ENCODE measurements at regions not wholly inside any gene's neighbourhood (a gene's known extent, or its start where the extent isn't known, plus 50 kb on each side); places are given as distances from the start of the nearest gene placed in this dataset.

DNA sequence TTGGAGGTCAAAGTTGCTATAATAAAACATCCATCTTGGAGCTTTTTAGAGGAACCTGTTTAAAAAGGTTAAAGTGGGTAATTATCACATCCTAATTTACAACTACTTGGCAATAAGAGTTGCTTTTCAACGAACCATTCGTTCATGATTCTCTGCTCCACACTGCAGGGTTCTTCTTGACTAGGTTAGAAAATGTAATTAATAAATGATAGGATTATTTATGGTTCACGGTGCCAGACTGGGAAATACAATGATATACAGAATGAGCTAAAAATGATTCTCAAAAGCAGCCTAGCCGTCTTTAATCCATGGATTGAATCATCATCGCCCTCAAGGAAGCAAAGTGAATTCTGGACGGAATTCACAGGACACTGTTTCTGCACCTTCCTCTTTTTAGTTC lies 291.2 kb downstream of the TEX29 start:
- Mint-ChIP-seq H3K4me3 (no peak overlapping the region), H3K27ac (no peak overlapping the region), H3K27me3 (peaks cover 3 to 6% of the 10 kb centered on the region in 2 donors), H3K4me1 (no peaks in the 10 kb centered on the region), H3K36me3 (no peaks in the 10 kb centered on the region), H3K9me3 (no peaks in the 10 kb centered on the region)
- DNase-seq = no peak
- POLR2A ChIA-PET = no interaction called here
- no peaks in the 10 kb centered on the region for H3K36me3 ChIP-seq (ENCODE audit: control insufficient read depth in 2 of 2, extremely low read depth in 1 of 2, insufficient read depth in 1 of 2, low read length in 1 of 2)
- no peak for ATAC-seq (replicated peaks in 1 of 4)
- no peak overlapping the region for H3K4me3 ChIP-seq (ENCODE audit: control insufficient read depth in 1 of 2, extremely low read depth in 1 of 2, low read length in 1 of 2)
- H3K9me3 ChIP-seq = no peaks in the 10 kb centered on the region
- WGBS (ENCODE audit: insufficient coverage) = 90% methylated on average over 3 of the region's 6 CpGs
- CTCF ChIA-PET = no interaction called here
- H3K4me1 ChIP-seq (ENCODE audit: control insufficient read depth in 1 of 2, extremely low read depth in 1 of 2, insufficient read depth in 2 of 2, low read length in 2 of 2) = no peaks in the 10 kb centered on the region
- H3K27ac ChIP-seq (ENCODE audit: low read length) = no peak overlapping the region
- peaks cover 0 to 5% of the 10 kb centered on the region in 2 experiments for H3K27me3 ChIP-seq (replicated peaks in 1 of 2; ENCODE audit: control insufficient read depth in 2 of 2, extremely low read depth in 1 of 2, insufficient read depth in 2 of 2, low read length in 1 of 2)

- 96% methylated on average over 10 of the region's 10 CpGs for WGBS (ENCODE audit: insufficient coverage)
- H3K27me3 Mint-ChIP-seq = peaks cover 3 to 4% of the 10 kb centered on the region in 2 donors
These were observed 292.4 kb downstream of the TEX29 start for GRCh38 chr13:111612886-111613285.

GRCh38 chr13:111614009-111614408 lies 293.6 kb downstream of the TEX29 start:
- DNase-seq (peak in 1 of 35 experiments; percentile 4), ATAC-seq (replicated peaks in 1 of 4) (no peak)
- Histone ChIP-seq H3K27me3 (replicated peaks in 1 of 2; ENCODE audit: control insufficient read depth in 2 of 2, extremely low read depth in 1 of 2, insufficient read depth in 2 of 2, low read length in 1 of 2) (peaks cover 0 to 5% of the 10 kb centered on the region in 2 experiments), H3K4me1 (ENCODE audit: control insufficient read depth in 1 of 2, extremely low read depth in 1 of 2, insufficient read depth in 2 of 2, low read length in 2 of 2) (no peaks in the 10 kb centered on the region), H3K27ac (ENCODE audit: low read length) (no peak overlapping the region), H3K9me3 (no peaks in the 10 kb centered on the region), H3K36me3 (ENCODE audit: control insufficient read depth in 2 of 2, extremely low read depth in 1 of 2, insufficient read depth in 1 of 2, low read length in 1 of 2) (no peaks in the 10 kb centered on the region), H3K4me3 (ENCODE audit: control insufficient read depth in 1 of 2, extremely low read depth in 1 of 2, low read length in 1 of 2) (no peak overlapping the region)
- Mint-ChIP-seq H3K4me3 (no peak overlapping the region), H3K36me3 (no peaks in the 10 kb centered on the region), H3K9me3 (no peaks in the 10 kb centered on the region), H3K4me1 (no peaks in the 10 kb centered on the region), H3K27ac (no peak overlapping the region), H3K27me3 (no peaks in the 10 kb centered on the region)
- ChIA-PET POLR2A (no interaction called here), CTCF (no interaction called here)
- 86% methylated on average over 7 of the region's 7 CpGs for WGBS (ENCODE audit: insufficient coverage)

More at GRCh38 chr13:111612886-111613285, 292.4 kb downstream of the TEX29 start:
- no peaks in the 10 kb centered on the region for H3K9me3 ChIP-seq
- Mint-ChIP-seq H3K36me3 (no peaks in the 10 kb centered on the region), H3K4me1 (no peaks in the 10 kb centered on the region), H3K9me3 (no peaks in the 10 kb centered on the region), H3K4me3 (no peak overlapping the region), H3K27ac (no peak overlapping the region)
- ChIA-PET POLR2A (no interaction called here), CTCF (no interaction called here)
- peaks cover 0 to 5% of the 10 kb centered on the region in 2 experiments for H3K27me3 ChIP-seq (replicated peaks in 1 of 2; ENCODE audit: control insufficient read depth in 2 of 2, extremely low read depth in 1 of 2, insufficient read depth in 2 of 2, low read length in 1 of 2)
- H3K4me1 ChIP-seq (ENCODE audit: control insufficient read depth in 1 of 2, extremely low read depth in 1 of 2, insufficient read depth in 2 of 2, low read length in 2 of 2) = no peaks in the 10 kb centered on the region
- H3K4me3 ChIP-seq (ENCODE audit: control insufficient read depth in 1 of 2, extremely low read depth in 1 of 2, low read length in 1 of 2) = no peak overlapping the region
- ATAC-seq (replicated peaks in 1 of 4) (no peak), DNase-seq (no peak)
- no peaks in the 10 kb centered on the region for H3K36me3 ChIP-seq (ENCODE audit: control insufficient read depth in 2 of 2, extremely low read depth in 1 of 2, insufficient read depth in 1 of 2, low read length in 1 of 2)
- no peak overlapping the region for H3K27ac ChIP-seq (ENCODE audit: low read length)

DNA sequence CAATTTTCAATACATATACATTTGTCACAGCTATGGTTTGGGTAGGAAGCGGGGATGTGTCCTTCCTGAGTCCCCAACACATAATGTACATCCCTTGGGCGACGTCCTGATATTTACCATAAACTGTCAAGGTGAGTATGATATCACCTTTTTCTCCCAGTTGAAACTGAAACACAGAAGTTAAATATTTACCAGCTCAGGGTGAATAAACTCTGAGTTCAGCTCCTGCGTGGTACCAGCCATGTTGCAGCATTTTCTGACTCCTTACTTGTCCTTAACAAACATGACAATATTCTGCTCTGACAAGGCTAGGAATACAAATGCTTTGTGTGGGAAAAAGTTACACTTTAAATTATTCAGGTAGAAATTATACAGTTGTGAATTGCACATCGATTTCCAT lies 294.2 kb downstream of the TEX29 start:
- Histone ChIP-seq H3K4me1 (ENCODE audit: control insufficient read depth in 1 of 2, extremely low read depth in 1 of 2, insufficient read depth in 2 of 2, low read length in 2 of 2) (no peaks in the 10 kb centered on the region), H3K27ac (ENCODE audit: low read length) (no peak overlapping the region), H3K36me3 (ENCODE audit: control insufficient read depth in 2 of 2, extremely low read depth in 1 of 2, insufficient read depth in 1 of 2, low read length in 1 of 2) (no peaks in the 10 kb centered on the region), H3K27me3 (replicated peaks in 1 of 2; ENCODE audit: control insufficient read depth in 2 of 2, extremely low read depth in 1 of 2, insufficient read depth in 2 of 2, low read length in 1 of 2) (peaks cover 0 to 5% of the 10 kb centered on the region in 2 experiments), H3K9me3 (no peaks in the 10 kb centered on the region), H3K4me3 (ENCODE audit: control insufficient read depth in 1 of 2, extremely low read depth in 1 of 2, low read length in 1 of 2) (no peak overlapping the region)
- Mint-ChIP-seq H3K27me3 (no peaks in the 10 kb centered on the region), H3K9me3 (no peaks in the 10 kb centered on the region), H3K4me1 (no peaks in the 10 kb centered on the region), H3K27ac (no peak overlapping the region), H3K36me3 (no peaks in the 10 kb centered on the region), H3K4me3 (no peak overlapping the region)
- POLR2A ChIA-PET = no interaction called here
- ATAC-seq (replicated peaks in 1 of 4) (no peak), DNase-seq (no peak)
- no CpG with 5 or more reads among the region's 5 CpGs for WGBS (ENCODE audit: insufficient coverage)
- CTCF ChIA-PET = no interaction called here

GRCh38 chr13:111616203-111616602 lies 295.8 kb downstream of the TEX29 start:
- H3K36me3 ChIP-seq (ENCODE audit: control insufficient read depth in 2 of 2, extremely low read depth in 1 of 2, insufficient read depth in 1 of 2, low read length in 1 of 2) = no peaks in the 10 kb centered on the region
- ChIA-PET CTCF (no interaction called here), POLR2A (no interaction called here)
- peaks cover 0 to 8% of the 10 kb centered on the region in 2 experiments for H3K27me3 ChIP-seq (replicated peaks in 1 of 2; ENCODE audit: control insufficient read depth in 2 of 2, extremely low read depth in 1 of 2, insufficient read depth in 2 of 2, low read length in 1 of 2)
- ATAC-seq (replicated peaks in 1 of 4) = no peak
- no peaks in the 10 kb centered on the region for H3K27me3 Mint-ChIP-seq
- no peak overlapping the region for H3K4me3 ChIP-seq (ENCODE audit: control insufficient read depth in 1 of 2, extremely low read depth in 1 of 2, low read length in 1 of 2)
- no peak overlapping the region for H3K27ac Mint-ChIP-seq
- no peak overlapping the region for H3K27ac ChIP-seq (ENCODE audit: low read length)
- no peaks in the 10 kb centered on the region for H3K9me3 Mint-ChIP-seq
- H3K4me1 ChIP-seq (ENCODE audit: control insufficient read depth in 1 of 2, extremely low read depth in 1 of 2, insufficient read depth in 2 of 2, low read length in 2 of 2) = no peaks in the 10 kb centered on the region
- 93% methylated on average over 6 of the region's 11 CpGs for WGBS (ENCODE audit: insufficient coverage)
- H3K36me3 Mint-ChIP-seq = no peaks in the 10 kb centered on the region
- no peak for DNase-seq
- no peaks in the 10 kb centered on the region for H3K9me3 ChIP-seq
- H3K4me1 Mint-ChIP-seq = no peaks in the 10 kb centered on the region
- H3K4me3 Mint-ChIP-seq = no peak overlapping the region

GRCh38 chr13:111620166-111620565 lies 299.7 kb downstream of the TEX29 start:
- Histone ChIP-seq H3K9me3 (no peaks in the 10 kb centered on the region), H3K36me3 (ENCODE audit: control insufficient read depth in 2 of 2, extremely low read depth in 1 of 2, insufficient read depth in 1 of 2, low read length in 1 of 2) (no peaks in the 10 kb centered on the region), H3K27me3 (replicated peaks in 1 of 2; ENCODE audit: control insufficient read depth in 2 of 2, extremely low read depth in 1 of 2, insufficient read depth in 2 of 2, low read length in 1 of 2) (peaks cover 0 to 3% of the 10 kb centered on the region in 2 experiments), H3K4me3 (ENCODE audit: control insufficient read depth in 1 of 2, extremely low read depth in 1 of 2, low read length in 1 of 2) (no peak overlapping the region), H3K27ac (ENCODE audit: low read length) (no peak overlapping the region), H3K4me1 (ENCODE audit: control insufficient read depth in 1 of 2, extremely low read depth in 1 of 2, insufficient read depth in 2 of 2, low read length in 2 of 2) (no peaks in the 10 kb centered on the region)
- Mint-ChIP-seq H3K27me3 (no peaks in the 10 kb centered on the region), H3K4me3 (no peak overlapping the region), H3K4me1 (no peaks in the 10 kb centered on the region), H3K27ac (no peak overlapping the region), H3K9me3 (no peaks in the 10 kb centered on the region), H3K36me3 (no peaks in the 10 kb centered on the region)
- DNase-seq (no peak), ATAC-seq (replicated peaks in 1 of 4) (no peak)
- POLR2A ChIA-PET = no interaction called here
- WGBS (ENCODE audit: insufficient coverage) = 86% methylated on average over 4 of the region's 6 CpGs
- CTCF ChIA-PET = no interaction called here

DNA sequence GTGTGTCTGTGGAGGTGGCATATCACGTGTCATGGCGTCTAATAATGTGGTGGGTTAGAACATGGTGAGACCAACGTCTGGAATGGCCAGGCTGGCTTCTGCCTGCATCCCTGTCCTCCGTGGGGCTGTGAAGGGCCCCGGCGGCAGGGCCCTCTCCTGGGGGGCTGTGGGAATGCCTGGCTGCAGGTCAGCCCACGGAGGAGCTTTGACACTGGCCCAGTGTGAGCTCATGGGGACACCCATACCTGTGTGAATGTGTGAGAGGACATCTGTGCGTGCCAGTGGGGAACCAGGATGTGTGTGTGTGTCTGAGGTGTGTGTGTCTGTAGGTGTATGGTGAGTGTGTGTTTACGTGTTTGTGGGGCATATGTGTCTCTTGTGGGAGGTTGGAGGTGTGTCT lies 300.1 kb downstream of the TEX29 start:
- peaks cover 0 to 3% of the 10 kb centered on the region in 2 experiments for H3K27me3 ChIP-seq (replicated peaks in 1 of 2; ENCODE audit: control insufficient read depth in 2 of 2, extremely low read depth in 1 of 2, insufficient read depth in 2 of 2, low read length in 1 of 2)
- no peaks in the 10 kb centered on the region for H3K4me1 Mint-ChIP-seq
- POLR2A ChIA-PET = no interaction called here
- H3K27me3 Mint-ChIP-seq = no peaks in the 10 kb centered on the region
- H3K4me3 ChIP-seq (ENCODE audit: control insufficient read depth in 1 of 2, extremely low read depth in 1 of 2, low read length in 1 of 2) = no peak overlapping the region
- no peaks in the 10 kb centered on the region for H3K36me3 ChIP-seq (ENCODE audit: control insufficient read depth in 2 of 2, extremely low read depth in 1 of 2, insufficient read depth in 1 of 2, low read length in 1 of 2)
- peak in 1 of 35 experiments; percentile 18 for DNase-seq
- no peaks in the 10 kb centered on the region for H3K9me3 Mint-ChIP-seq
- WGBS (ENCODE audit: insufficient coverage) = 92% methylated on average over 9 of the region's 9 CpGs
- H3K27ac Mint-ChIP-seq = no peak overlapping the region
- no peaks in the 10 kb centered on the region for H3K9me3 ChIP-seq
- H3K27ac ChIP-seq (ENCODE audit: low read length) = no peak overlapping the region
- H3K4me1 ChIP-seq (ENCODE audit: control insufficient read depth in 1 of 2, extremely low read depth in 1 of 2, insufficient read depth in 2 of 2, low read length in 2 of 2) = no peaks in the 10 kb centered on the region
- H3K36me3 Mint-ChIP-seq = no peaks in the 10 kb centered on the region
- CTCF ChIA-PET = no interaction called here
- no peak overlapping the region for H3K4me3 Mint-ChIP-seq
- ATAC-seq (replicated peaks in 1 of 4) = no peak
